ENCODE measurements at regions not wholly inside any gene's neighbourhood (a gene's known extent, or its start where the extent isn't known, plus 50 kb on each side); places are given as distances from the start of the nearest gene placed in this dataset.

DNA sequence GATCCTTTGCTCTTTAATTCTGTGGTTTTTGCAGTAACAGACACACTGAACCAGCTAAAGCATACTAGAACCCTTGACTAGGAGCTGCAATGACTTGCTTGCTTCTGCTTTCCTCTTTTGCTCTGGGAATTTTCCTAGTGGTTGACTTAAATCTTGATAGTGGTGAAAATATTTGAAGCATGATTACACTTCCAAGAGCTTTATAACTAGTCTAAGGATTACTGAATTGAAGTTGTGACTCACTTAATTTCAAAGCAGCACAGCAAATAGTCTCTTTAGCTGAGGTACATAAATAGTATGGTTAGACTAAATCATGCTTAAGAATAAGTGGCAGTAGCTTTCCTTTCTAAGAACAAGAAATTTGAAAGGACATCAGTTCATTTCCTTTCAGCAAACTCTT is 513.5 kb upstream of the GBE1 start:
- TF ChIP-seq, protein P1, sequence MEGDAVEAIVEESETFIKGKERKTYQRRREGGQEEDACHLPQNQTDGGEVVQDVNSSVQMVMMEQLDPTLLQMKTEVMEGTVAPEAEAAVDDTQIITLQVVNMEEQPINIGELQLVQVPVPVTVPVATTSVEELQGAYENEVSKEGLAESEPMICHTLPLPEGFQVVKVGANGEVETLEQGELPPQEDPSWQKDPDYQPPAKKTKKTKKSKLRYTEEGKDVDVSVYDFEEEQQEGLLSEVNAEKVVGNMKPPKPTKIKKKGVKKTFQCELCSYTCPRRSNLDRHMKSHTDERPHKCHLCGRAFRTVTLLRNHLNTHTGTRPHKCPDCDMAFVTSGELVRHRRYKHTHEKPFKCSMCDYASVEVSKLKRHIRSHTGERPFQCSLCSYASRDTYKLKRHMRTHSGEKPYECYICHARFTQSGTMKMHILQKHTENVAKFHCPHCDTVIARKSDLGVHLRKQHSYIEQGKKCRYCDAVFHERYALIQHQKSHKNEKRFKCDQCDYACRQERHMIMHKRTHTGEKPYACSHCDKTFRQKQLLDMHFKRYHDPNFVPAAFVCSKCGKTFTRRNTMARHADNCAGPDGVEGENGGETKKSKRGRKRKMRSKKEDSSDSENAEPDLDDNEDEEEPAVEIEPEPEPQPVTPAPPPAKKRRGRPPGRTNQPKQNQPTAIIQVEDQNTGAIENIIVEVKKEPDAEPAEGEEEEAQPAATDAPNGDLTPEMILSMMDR (IDR thresholded peaks at IDR 0.05; ENCODE audit: low read depth, low read length, poor library complexity, severe bottlenecking), result no peak
- no peak for TF ChIP-seq EZH2phosphoT487 (IDR thresholded peaks at IDR 0.05; ENCODE audit: borderline replicate concordance, low read length)
